Smooth muscle cell (in vitro differentiated cells): ENCODE measurements at regions not wholly inside any gene's neighbourhood (a gene's known extent, or its start where the extent isn't known, plus 50 kb on each side); places are given as distances from the start of the nearest gene placed in this dataset.

ENCODE experiments used
- DNase-seq: peaks from one replicate; lab custom pipeline; 2025; ENCODE audit not compliant: unreplicated experiment; lab: John Stamatoyannopoulos, UW
- H2AFZ ChIP-seq: fragments of 200-600 bp; sonication (generic); 2 replicates; pipeline ENCODE4 v1.6.0; 2016; ENCODE audit warnings: antibody characterized with exemption, low read depth, mild to moderate bottlenecking
- H3F3A ChIP-seq: fragments of 200-600 bp; sonication (generic); 2 replicates; pipeline ENCODE4 v1.6.0; 2017; ENCODE audit warnings: antibody characterized with exemption, low read depth
- H3K27ac ChIP-seq: fragments of 200-600 bp; sonication (generic); 2 replicates; pipeline ENCODE4 v1.5.1; 2016; ENCODE audit warnings: low read depth, mild to moderate bottlenecking
- H3K27me3 ChIP-seq: fragments of 200-600 bp; sonication (generic); 2 replicates; pipeline ENCODE4 v1.6.1; 2016; ENCODE audit warnings: low read depth, mild to moderate bottlenecking
- H3K36me3 ChIP-seq: fragments of 200-600 bp; sonication (generic); 2 replicates; pipeline ENCODE4 v1.5.1; 2016; ENCODE audit warnings: low read depth
- H3K4me1 ChIP-seq: fragments of 200-600 bp; sonication (generic); 2 replicates; pipeline ENCODE4 v1.5.1; 2016; ENCODE audit warnings: low read depth
- H3K4me2 ChIP-seq: fragments of 200-600 bp; sonication (generic); 2 replicates; pipeline ENCODE4 v1.6.0; 2016; ENCODE audit warnings: mild to moderate bottlenecking
- H3K4me3 ChIP-seq: fragments of 200-600 bp; sonication (generic); 2 replicates; pipeline ENCODE4 v1.5.1; 2016; ENCODE audit warnings: mild to moderate bottlenecking
- H3K79me2 ChIP-seq: fragments of 200-600 bp; sonication (generic); 2 replicates; pipeline ENCODE4 v1.6.0; 2016; ENCODE audit warnings: low read depth, mild to moderate bottlenecking
- H3K9ac ChIP-seq: fragments of 200-600 bp; sonication (generic); 2 replicates; pipeline ENCODE4 v1.6.0; 2016; ENCODE audit warnings: low read depth
- H3K9me3 ChIP-seq: fragments of 200-600 bp; sonication (generic); replicated peaks from 2 replicates; pipeline ENCODE4 v1.5.1; 2016; ENCODE audit warnings: low read depth
- H4K20me1 ChIP-seq: fragments of 200-600 bp; sonication (generic); 2 replicates; pipeline ENCODE4 v1.6.0; 2016; ENCODE audit warnings: low read depth
- CTCF ChIP-seq: fragments of 200-600 bp; sonication (generic); IDR thresholded peaks from 2 replicates; pipeline ENCODE4 v1.5.1; 2017; ENCODE audit warnings: borderline replicate concordance, mild to moderate bottlenecking, antibody characterized with exemption; ENCODE audit not compliant: insufficient read depth, poor library complexity, severe bottlenecking
- whole genome bisulfite sequencing: methylation state at CpG from one replicate; pipeline ENCODE4 v1.1.7; 2016; ENCODE audit warnings: low lambda C conversion rate; 5-methylcytosine and 5-hydroxymethylcytosine counted together

- Histone ChIP-seq H3K79me2 (no peaks in the 10 kb centered on the region), H3K9me3 (no peaks in the 10 kb centered on the region), H3K27me3 (peaks cover 8% of the 10 kb centered on the region), H3K4me3 (no peak overlapping the region), H3F3A (no peaks in the 10 kb centered on the region), H3K9ac (no peak overlapping the region), H4K20me1 (no peaks in the 10 kb centered on the region), H3K4me1 (no peaks in the 10 kb centered on the region), H3K27ac (no peak overlapping the region), H2AFZ (no peak overlapping the region), H3K36me3 (no peaks in the 10 kb centered on the region), H3K4me2 (no peak overlapping the region)
- no peak for DNase-seq
- TF ChIP-seq CTCF: no peak
- WGBS: 29% methylated on average over 4 of the region's 4 CpGs
Observed at GRCh38 chr4:154018659-154019058, 229.8 kb upstream of the SFRP2 start.

GRCh38 chr4:154015578-154015977, 226.7 kb upstream of the SFRP2 start:
- 92% methylated on average over 3 of the region's 3 CpGs for WGBS
- H3K27ac ChIP-seq: no peak overlapping the region
- no peak overlapping the region for H2AFZ ChIP-seq
- no peak for DNase-seq
- no peak for TF ChIP-seq CTCF
- H3K27me3 ChIP-seq: peaks cover 8% of the 10 kb centered on the region
- no peaks in the 10 kb centered on the region for H3K4me1 ChIP-seq
- H3K9me3 ChIP-seq: no peaks in the 10 kb centered on the region
- no peaks in the 10 kb centered on the region for H3K79me2 ChIP-seq
- H3K9ac ChIP-seq: no peak overlapping the region
- no peak overlapping the region for H3K4me3 ChIP-seq
- no peaks in the 10 kb centered on the region for H4K20me1 ChIP-seq
- H3K4me2 ChIP-seq: no peak overlapping the region
- H3K36me3 ChIP-seq: no peaks in the 10 kb centered on the region
- no peaks in the 10 kb centered on the region for H3F3A ChIP-seq

- H3K4me2 ChIP-seq: no peak overlapping the region
- no peaks in the 10 kb centered on the region for H3K36me3 ChIP-seq
- 90% methylated on average over 7 of the region's 7 CpGs for WGBS
- no peak overlapping the region for H2AFZ ChIP-seq
- H3K9me3 ChIP-seq: no peaks in the 10 kb centered on the region
- H3F3A ChIP-seq: no peaks in the 10 kb centered on the region
- peaks cover 8% of the 10 kb centered on the region for H3K27me3 ChIP-seq
- no peaks in the 10 kb centered on the region for H4K20me1 ChIP-seq
- H3K27ac ChIP-seq: no peak overlapping the region
- H3K79me2 ChIP-seq: no peaks in the 10 kb centered on the region
- no peak overlapping the region for H3K4me3 ChIP-seq
- H3K4me1 ChIP-seq: no peaks in the 10 kb centered on the region
- DNase-seq: no peak
- no peak for TF ChIP-seq CTCF
- no peak overlapping the region for H3K9ac ChIP-seq
Observed at GRCh38 chr4:154014407-154015321, 225.8 kb upstream of the SFRP2 start.

GRCh38 chr4:154013576-154013975, 224.7 kb upstream of the SFRP2 start:
- H3K36me3 ChIP-seq: no peaks in the 10 kb centered on the region
- no peaks in the 10 kb centered on the region for H3F3A ChIP-seq
- H3K4me1 ChIP-seq: no peaks in the 10 kb centered on the region
- TF ChIP-seq CTCF: no peak
- H3K4me2 ChIP-seq: no peak overlapping the region
- H3K4me3 ChIP-seq: no peak overlapping the region
- no peak overlapping the region for H2AFZ ChIP-seq
- peaks cover 8% of the 10 kb centered on the region for H3K27me3 ChIP-seq
- no peaks in the 10 kb centered on the region for H3K79me2 ChIP-seq
- H4K20me1 ChIP-seq: no peaks in the 10 kb centered on the region
- DNase-seq: no peak
- no peak overlapping the region for H3K9ac ChIP-seq
- no peaks in the 10 kb centered on the region for H3K9me3 ChIP-seq
- no peak overlapping the region for H3K27ac ChIP-seq
